ENCODE measurements at regions not wholly inside any gene's neighbourhood (a gene's known extent, or its start where the extent isn't known, plus 50 kb on each side); places are given as distances from the start of the nearest gene placed in this dataset.
"Not testable (repeated sequence)": the region's sequence is repeated elsewhere in the genome, so short reads cannot be mapped to it uniquely, and the experiment has no call there.

GRCh38 chr16:50448981-50449380, 80.2 kb upstream of the BRD7 start:
- Mint-ChIP-seq H3K4me1 (no peaks in the 10 kb centered on the region), H3K27me3 (ENCODE audit: low read depth in 3 of 3) (peaks cover 0 to 12% (median 3%) of the 10 kb centered on the region in 3 donors), H3K27ac (peak overlapping the region in 1 of 7 donors; percentile 40), H3K36me3 (no peaks in the 10 kb centered on the region), H3K9me3 (no peaks in the 10 kb centered on the region), H3K4me3 (no peak overlapping the region)
- H3K4me3 ChIP-seq (replicated peaks in 1 of 3; ENCODE audit: low read depth in 2 of 3, low read length in 3 of 3), result no peak overlapping the region
- no peaks in the 10 kb centered on the region for H3K9me3 ChIP-seq (replicated peaks in 1 of 2; ENCODE audit: control insufficient read depth in 1 of 2, insufficient read depth in 1 of 2, low read length in 2 of 2)
- no peak for TF ChIP-seq CTCF (IDR thresholded peaks at IDR 0.05)
- intact Hi-C loops (cut with micrococcal nuclease), result no loop called here
- DNase-seq, result no peak
- no peak overlapping the region for H3K27ac ChIP-seq (ENCODE audit: low read depth in 1 of 2, low read length in 2 of 2)
- no peaks in the 10 kb centered on the region for H3K36me3 ChIP-seq (replicated peaks in 1 of 2; ENCODE audit: control insufficient read depth in 1 of 2, insufficient read depth in 2 of 2, low read length in 2 of 2)
- H4K20me1 ChIP-seq (ENCODE audit: insufficient read depth, low read length), result no peaks in the 10 kb centered on the region
- H3K4me2 ChIP-seq (replicated peaks; ENCODE audit: extremely low read depth, low read length, poor library complexity, severe bottlenecking), result no peak overlapping the region
- no peaks in the 10 kb centered on the region for H3K79me2 ChIP-seq (ENCODE audit: insufficient read depth, low read length)
- WGBS (ENCODE audit: insufficient coverage), result 86% methylated on average over 10 of the region's 10 CpGs
- no peak overlapping the region for H2AFZ ChIP-seq (ENCODE audit: insufficient read depth, low read depth, low read length, poor library complexity, severe bottlenecking)
- H3K27me3 ChIP-seq (ENCODE audit: control insufficient read depth in 2 of 2, insufficient read depth in 2 of 2, low read length in 2 of 2), result peaks cover 0 to 2% of the 10 kb centered on the region in 2 donors
- H3K4me1 ChIP-seq (ENCODE audit: control insufficient read depth in 1 of 2, insufficient read depth in 2 of 2, low read length in 2 of 2), result no peaks in the 10 kb centered on the region
- no peak overlapping the region for H3K9ac ChIP-seq (ENCODE audit: insufficient read depth, low read length, poor library complexity, severe bottlenecking)

GRCh38 chr16:50448522-50448921, 79.7 kb upstream of the BRD7 start:
- H2AFZ ChIP-seq (ENCODE audit: insufficient read depth, low read depth, low read length, poor library complexity, severe bottlenecking), result no peak overlapping the region
- DNase-seq, result no peak
- no peak overlapping the region for H3K4me2 ChIP-seq (replicated peaks; ENCODE audit: extremely low read depth, low read length, poor library complexity, severe bottlenecking)
- H3K9me3 ChIP-seq (replicated peaks in 1 of 2; ENCODE audit: control insufficient read depth in 1 of 2, insufficient read depth in 1 of 2, low read length in 2 of 2), result no peaks in the 10 kb centered on the region
- Mint-ChIP-seq H3K36me3 (no peaks in the 10 kb centered on the region), H3K4me1 (no peaks in the 10 kb centered on the region), H3K4me3 (no peak overlapping the region), H3K9me3 (no peaks in the 10 kb centered on the region), H3K27me3 (ENCODE audit: low read depth in 3 of 3) (peaks cover 0 to 12% (median 3%) of the 10 kb centered on the region in 3 donors), H3K27ac (no peak overlapping the region)
- H3K4me1 ChIP-seq (ENCODE audit: control insufficient read depth in 1 of 2, insufficient read depth in 2 of 2, low read length in 2 of 2), result no peaks in the 10 kb centered on the region
- no peaks in the 10 kb centered on the region for H3K79me2 ChIP-seq (ENCODE audit: insufficient read depth, low read length)
- H3K36me3 ChIP-seq (replicated peaks in 1 of 2; ENCODE audit: control insufficient read depth in 1 of 2, insufficient read depth in 2 of 2, low read length in 2 of 2), result no peaks in the 10 kb centered on the region
- H3K4me3 ChIP-seq (replicated peaks in 1 of 3; ENCODE audit: low read depth in 2 of 3, low read length in 3 of 3), result no peak overlapping the region
- intact Hi-C loops (cut with micrococcal nuclease), result no loop called here
- WGBS (ENCODE audit: insufficient coverage), result 95% methylated on average over 2 of the region's 8 CpGs
- no peak overlapping the region for H3K27ac ChIP-seq (ENCODE audit: low read depth in 1 of 2, low read length in 2 of 2)
- no peak overlapping the region for H3K9ac ChIP-seq (ENCODE audit: insufficient read depth, low read length, poor library complexity, severe bottlenecking)
- TF ChIP-seq CTCF (IDR thresholded peaks at IDR 0.05), result no peak
- H4K20me1 ChIP-seq (ENCODE audit: insufficient read depth, low read length), result no peaks in the 10 kb centered on the region
- H3K27me3 ChIP-seq (ENCODE audit: control insufficient read depth in 2 of 2, insufficient read depth in 2 of 2, low read length in 2 of 2), result peaks cover 0 to 2% of the 10 kb centered on the region in 2 donors

- H3K27me3 ChIP-seq (ENCODE audit: control insufficient read depth in 2 of 2, insufficient read depth in 2 of 2, low read length in 2 of 2); H3K36me3 ChIP-seq (replicated peaks in 1 of 2; ENCODE audit: control insufficient read depth in 1 of 2, insufficient read depth in 2 of 2, low read length in 2 of 2); H3K36me3 Mint-ChIP-seq; H3K4me3 ChIP-seq (replicated peaks in 1 of 3; ENCODE audit: low read depth in 2 of 3, low read length in 3 of 3); H3K4me1 ChIP-seq (ENCODE audit: control insufficient read depth in 1 of 2, insufficient read depth in 2 of 2, low read length in 2 of 2); H3K4me3 Mint-ChIP-seq; H3K9me3 Mint-ChIP-seq; DNase-seq; intact Hi-C loops (cut with micrococcal nuclease); H3K79me2 ChIP-seq (ENCODE audit: insufficient read depth, low read length); H3K9me3 ChIP-seq (replicated peaks in 1 of 2; ENCODE audit: control insufficient read depth in 1 of 2, insufficient read depth in 1 of 2, low read length in 2 of 2); H3K27ac Mint-ChIP-seq; H2AFZ ChIP-seq (ENCODE audit: insufficient read depth, low read depth, low read length, poor library complexity, severe bottlenecking); H4K20me1 ChIP-seq (ENCODE audit: insufficient read depth, low read length); H3K9ac ChIP-seq (ENCODE audit: insufficient read depth, low read length, poor library complexity, severe bottlenecking); H3K27ac ChIP-seq (ENCODE audit: low read depth in 1 of 2, low read length in 2 of 2); H3K4me2 ChIP-seq (replicated peaks; ENCODE audit: extremely low read depth, low read length, poor library complexity, severe bottlenecking); H3K4me1 Mint-ChIP-seq: not testable (repeated sequence)
- peaks cover 0 to 10% (median 3%) of the 10 kb centered on the region in 3 donors for H3K27me3 Mint-ChIP-seq (ENCODE audit: low read depth in 3 of 3)
- WGBS (ENCODE audit: insufficient coverage), result 84% methylated on average over 8 of the region's 8 CpGs
Measured at GRCh38 chr16:50447386-50447785, 78.6 kb upstream of the BRD7 start.

Measured in CD14-positive monocyte (primary cell).